GM19328 (cell line): ENCODE measurements at regions not wholly inside any gene's neighbourhood (a gene's known extent, or its start where the extent isn't known, plus 50 kb on each side); places are given as distances from the start of the nearest gene placed in this dataset.
"Not testable (repeated sequence)": the region's sequence is repeated elsewhere in the genome, so short reads cannot be mapped to it uniquely, and the experiment has no call there.

Experiments
- ATAC-seq: cut with Tn5 transposase; IDR thresholded peaks from one replicate; pipeline ENCODE4 v1.9.1; 2021; ENCODE audit warnings: mild to moderate bottlenecking, moderate library complexity; ENCODE audit not compliant: unreplicated experiment

GRCh38 chr5:130514984-130515690, 610.9 kb downstream of the CHSY3 start:
- ATAC-seq, result no peak

- ATAC-seq, result no peak
Observed at GRCh38 chr5:130502702-130503101, 598.4 kb downstream of the CHSY3 start.

GRCh38 chr5:130501151-130501865, 597.0 kb downstream of the CHSY3 start:
- no peak for ATAC-seq

- ATAC-seq, result not testable (repeated sequence)
Observed at GRCh38 chr5:130500495-130500894, 596.2 kb downstream of the CHSY3 start.

- no peak for ATAC-seq
Observed at GRCh38 chr5:130496215-130496614, 592.0 kb downstream of the CHSY3 start.

GRCh38 chr5:130488252-130488651, 584.0 kb downstream of the CHSY3 start:
- no peak for ATAC-seq

- no peak for ATAC-seq
Observed at GRCh38 chr5:130479045-130479804, 575.0 kb downstream of the CHSY3 start.

- no peak for ATAC-seq
Observed at GRCh38 chr5:130476325-130476724, 572.1 kb downstream of the CHSY3 start.

- no peak for ATAC-seq
Observed at GRCh38 chr5:130462516-130462915, 558.3 kb downstream of the CHSY3 start.

- ATAC-seq, result no peak
Observed at GRCh38 chr5:130455175-130455574, 550.9 kb downstream of the CHSY3 start.

GRCh38 chr5:130452744-130453143, 548.5 kb downstream of the CHSY3 start:
- no peak for ATAC-seq

GRCh38 chr5:130436430-130436829, 532.2 kb downstream of the CHSY3 start:
- no peak for ATAC-seq

- ATAC-seq, result no peak
Observed at GRCh38 chr5:130427222-130427955, 523.1 kb downstream of the CHSY3 start.

- no peak for ATAC-seq
Observed at GRCh38 chr5:130425424-130425823, 521.2 kb downstream of the CHSY3 start.

GRCh38 chr5:130424341-130424740, 520.1 kb downstream of the CHSY3 start:
- no peak for ATAC-seq

- ATAC-seq, result no peak
Observed at GRCh38 chr5:130402906-130403305, 498.6 kb downstream of the CHSY3 start.

GRCh38 chr5:130400091-130400490, 495.8 kb downstream of the CHSY3 start:
- ATAC-seq, result no peak

GRCh38 chr5:130398825-130399224, 494.6 kb downstream of the CHSY3 start:
- no peak for ATAC-seq

GRCh38 chr5:130397727-130398126, 493.5 kb downstream of the CHSY3 start:
- not testable (repeated sequence) for ATAC-seq

GRCh38 chr5:130397132-130397531, 492.9 kb downstream of the CHSY3 start:
- no peak for ATAC-seq

- ATAC-seq, result not testable (repeated sequence)
Observed at GRCh38 chr5:130391727-130392264, 487.5 kb downstream of the CHSY3 start.
